ENCODE measurements at regions not wholly inside any gene's neighbourhood (a gene's known extent, or its start where the extent isn't known, plus 50 kb on each side); places are given as distances from the start of the nearest gene placed in this dataset.

DNA sequence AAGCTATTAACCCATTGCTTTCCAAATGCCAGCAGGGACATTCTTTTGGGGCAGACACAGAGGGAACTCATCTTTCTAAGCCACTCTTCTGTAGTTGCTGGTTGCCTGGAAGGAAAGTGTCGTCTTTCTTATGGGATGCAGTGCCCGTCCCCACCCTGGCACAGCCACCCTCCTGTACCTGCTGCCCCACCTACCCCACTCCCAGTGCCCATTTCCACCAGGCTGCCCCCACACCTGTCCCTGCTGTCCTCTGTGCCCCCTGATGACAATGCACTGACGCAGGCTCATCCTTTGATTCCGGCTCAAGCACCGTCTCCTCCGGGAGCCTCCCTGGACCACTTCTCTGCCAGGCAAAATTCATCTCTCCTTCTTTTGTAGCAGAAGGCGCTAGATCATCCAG lies 190.4 kb upstream of the CDH5 start:
- no peak overlapping the region for H3K27ac ChIP-seq (ENCODE audit: low read depth, low read length)
- ATAC-seq = no peak
- no peaks in the 10 kb centered on the region for H4K20me1 ChIP-seq (ENCODE audit: insufficient read depth)
- H3K27me3 ChIP-seq (ENCODE audit: insufficient read depth, low read length) = peaks cover 6% of the 10 kb centered on the region; the same call in 1 of the 2 replicates
- no peak overlapping the region for H3K9ac ChIP-seq (ENCODE audit: low read length)
- H2AFZ ChIP-seq (ENCODE audit: low read depth, low read length, poor library complexity, severe bottlenecking) = no peak overlapping the region
- H3K36me3 ChIP-seq (ENCODE audit: control insufficient read depth in 1 of 2, insufficient read depth in 2 of 2, low read length in 2 of 2) = no peaks in the 10 kb centered on the region
- no peaks in the 10 kb centered on the region for H3K4me1 ChIP-seq (ENCODE audit: control insufficient read depth in 1 of 2, insufficient read depth in 2 of 2, low read length in 2 of 2)
- no peaks in the 10 kb centered on the region for H3K79me2 ChIP-seq (ENCODE audit: insufficient read depth, low read length)
- ChIA-PET POLR2A (no interaction called here), RAD21 (ENCODE audit: low non-redundant PET in 1 of 2, low total read pairs in 2 of 2, uncharacterized antibody in 2 of 2, unreplicated experiment in 2 of 2) (no interaction called here), CTCF (no interaction called here)
- H3K9me2 ChIP-seq (ENCODE audit: insufficient read depth) = no peaks in the 10 kb centered on the region
- TF ChIP-seq EZH2 (IDR thresholded peaks at IDR 0.05) (no peak), SIN3A (IDR thresholded peaks at IDR 0.05; ENCODE audit: low read depth) (no peak), YY1 (IDR thresholded peaks at IDR 0.05; ENCODE audit: extremely low read depth, insufficient replicate concordance, low read depth, low read length) (no peak), SP1 (IDR thresholded peaks at IDR 0.05; ENCODE audit: low read depth) (no peak), ZFX (IDR thresholded peaks at IDR 0.05) (no peak), TCF7L2 (IDR thresholded peaks at IDR 0.05; ENCODE audit: borderline replicate concordance, extremely low read depth, insufficient read depth, insufficient read length) (no peak), POLR2AphosphoS5 (IDR thresholded peaks at IDR 0.05; ENCODE audit: low read depth, low read length) (no peak), CBX3 (IDR thresholded peaks at IDR 0.05; ENCODE audit: low read depth) (no peak), JUND (IDR thresholded peaks at IDR 0.05) (no peak), CTCF (IDR thresholded peaks at IDR 0.05 in 2 of 3, conservative IDR thresholded peaks at IDR 0.05 in 1 of 3; ENCODE audit: borderline replicate concordance in 1 of 3, insufficient read depth in 1 of 3, low read depth in 2 of 3, low read length in 2 of 3) (no peak), POLR2A (IDR thresholded peaks at IDR 0.05; ENCODE audit: borderline replicate concordance, extremely low read depth, insufficient read depth, insufficient read length) (no peak), EGR1 (IDR thresholded peaks at IDR 0.05; ENCODE audit: low read depth) (no peak), RAD21 (IDR thresholded peaks at IDR 0.05; ENCODE audit: low read depth) (no peak), ZNF274 (IDR thresholded peaks at IDR 0.05; ENCODE audit: low read depth, low read length) (no peak), EZH2phosphoT487 (IDR thresholded peaks at IDR 0.05; ENCODE audit: borderline replicate concordance) (no peak), SRF (IDR thresholded peaks at IDR 0.05; ENCODE audit: low read depth) (no peak), CEBPB (IDR thresholded peaks at IDR 0.05; ENCODE audit: low read depth) (no peak), FOSL1 (IDR thresholded peaks at IDR 0.05; ENCODE audit: low read depth) (no peak)
- TF ChIP-seq, protein P1, sequence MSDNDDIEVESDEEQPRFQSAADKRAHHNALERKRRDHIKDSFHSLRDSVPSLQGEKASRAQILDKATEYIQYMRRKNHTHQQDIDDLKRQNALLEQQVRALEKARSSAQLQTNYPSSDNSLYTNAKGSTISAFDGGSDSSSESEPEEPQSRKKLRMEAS (IDR thresholded peaks at IDR 0.05) = no peak
- TF ChIP-seq, protein P2, sequence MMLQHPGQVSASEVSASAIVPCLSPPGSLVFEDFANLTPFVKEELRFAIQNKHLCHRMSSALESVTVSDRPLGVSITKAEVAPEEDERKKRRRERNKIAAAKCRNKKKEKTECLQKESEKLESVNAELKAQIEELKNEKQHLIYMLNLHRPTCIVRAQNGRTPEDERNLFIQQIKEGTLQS (IDR thresholded peaks at IDR 0.05) = no peak
- no TSS peak for BruUV-seq (replicated peaks)
- no peak overlapping the region for H3K4me2 ChIP-seq (ENCODE audit: low read length)
- no peaks in the 10 kb centered on the region for H3K9me3 ChIP-seq (ENCODE audit: control insufficient read depth in 1 of 2, insufficient read depth in 1 of 2, low read depth in 1 of 2, low read length in 2 of 2)
- no peak for DNase-seq (ENCODE audit: low read depth, low spot score)
- intact Hi-C loops (cut with micrococcal nuclease) = loop anchor here (10.0 kb wide), 1 partner anchor 61 kb away; no protein-coding TSS in a partner anchor
- no peak overlapping the region for H3K4me3 ChIP-seq (replicated peaks in 1 of 2; ENCODE audit: low read depth in 1 of 2, low read length in 2 of 2)
